AG08395 (cell line): ENCODE measurements at regions not wholly inside any gene's neighbourhood (a gene's known extent, or its start where the extent isn't known, plus 50 kb on each side); places are given as distances from the start of the nearest gene placed in this dataset.
"Not testable (repeated sequence)": the region's sequence is repeated elsewhere in the genome, so short reads cannot be mapped to it uniquely, and the experiment has no call there.

ENCODE experiments used
- DNase-seq: peaks from one replicate; pipeline ENCODE4 v3.0.0; 2012; ENCODE audit warnings: mixed read lengths, low spot score

DNA sequence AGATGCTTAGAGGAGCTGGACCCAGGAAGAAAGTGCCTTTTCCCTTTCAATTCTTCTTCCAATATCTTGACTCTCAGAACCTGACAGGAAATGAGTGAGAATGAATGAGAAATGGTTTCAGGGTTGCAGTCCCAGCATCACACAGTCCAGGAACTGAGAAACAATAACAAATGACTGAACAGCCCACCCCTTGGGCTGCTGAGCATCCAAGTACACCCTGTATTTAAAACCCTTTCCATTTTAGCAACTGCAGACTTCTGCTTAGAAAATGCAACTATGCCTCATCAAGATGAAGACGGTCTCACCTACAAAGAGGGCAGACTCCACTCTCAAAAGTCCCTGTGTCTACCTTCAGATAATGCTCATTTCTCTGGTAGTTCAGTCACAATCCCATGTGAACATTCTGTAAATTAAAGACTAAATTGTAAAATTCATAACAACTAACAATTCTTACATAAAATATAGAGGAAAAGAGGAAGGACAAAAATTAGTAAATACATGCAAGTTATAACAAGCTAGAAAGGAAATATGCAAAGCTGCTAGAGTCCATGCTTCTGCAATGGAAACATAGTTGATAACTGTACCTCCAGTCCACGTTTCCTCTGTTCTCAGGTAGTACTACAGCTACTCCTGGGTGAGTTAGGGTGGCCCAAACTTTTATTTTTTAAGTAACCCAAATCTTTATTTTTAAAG, 316.5 kb downstream of the ICE1 start:
- DNase-seq = no peak

DNA sequence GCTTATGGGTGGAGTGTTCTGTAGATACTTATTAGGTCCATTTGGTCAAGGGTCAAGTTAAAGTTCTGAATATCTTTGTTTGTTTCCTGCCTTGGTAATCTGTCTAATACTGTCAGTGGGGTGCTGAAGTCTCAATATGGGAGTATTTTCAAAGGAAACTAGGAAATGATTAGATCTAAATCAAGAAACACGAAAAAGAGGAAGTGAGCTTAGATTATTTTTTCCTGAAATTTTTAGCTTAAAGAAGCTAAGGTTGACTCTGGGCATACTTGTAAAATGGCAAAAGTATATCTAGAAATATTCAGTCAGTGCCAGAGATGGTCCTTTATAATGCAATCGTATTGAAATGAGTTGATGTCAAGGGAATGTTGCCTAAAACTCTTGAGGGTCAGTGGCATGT, 313.5 kb downstream of the ICE1 start:
- no peak for DNase-seq

DNA sequence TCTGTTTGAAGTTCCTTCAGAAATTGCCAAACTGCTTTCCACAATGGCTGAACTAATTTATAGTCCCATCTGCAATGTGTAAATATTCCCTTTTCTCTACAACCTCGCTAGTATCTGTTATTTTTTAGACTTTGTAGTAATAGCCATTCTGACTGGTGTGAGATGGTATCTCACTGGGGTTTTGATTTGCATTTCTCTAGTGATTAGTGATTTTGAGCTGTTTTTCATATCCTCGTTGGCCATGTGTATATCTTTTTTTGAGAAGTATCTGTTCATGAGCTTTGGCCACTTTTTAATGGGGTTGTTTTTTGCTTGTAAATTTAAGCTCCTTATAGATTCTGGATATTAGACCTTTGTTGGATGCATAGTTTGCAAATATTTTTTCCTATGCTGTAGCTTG, 310.6 kb downstream of the ICE1 start:
- DNase-seq = not testable (repeated sequence)

DNA sequence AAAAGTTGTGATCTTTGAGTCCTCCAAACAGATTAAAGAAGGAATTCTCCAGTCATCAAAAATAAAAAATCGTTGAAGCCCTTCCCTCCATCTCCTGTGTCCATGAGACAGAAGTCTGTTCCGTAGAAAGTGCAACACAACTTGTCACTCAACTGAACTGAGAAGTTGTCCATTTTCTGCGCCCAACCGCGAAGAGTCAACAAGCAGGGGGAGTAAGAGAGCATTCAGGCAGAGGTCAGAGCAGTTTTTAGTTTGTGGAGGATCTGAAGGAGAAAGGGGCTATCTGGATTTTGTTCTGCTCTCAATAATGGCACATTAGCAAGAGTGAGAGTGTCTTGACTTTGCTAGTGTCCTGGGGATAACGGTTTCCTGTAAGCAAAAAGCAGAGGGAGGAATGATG, 303.9 kb downstream of the ICE1 start:
- no peak for DNase-seq

DNA sequence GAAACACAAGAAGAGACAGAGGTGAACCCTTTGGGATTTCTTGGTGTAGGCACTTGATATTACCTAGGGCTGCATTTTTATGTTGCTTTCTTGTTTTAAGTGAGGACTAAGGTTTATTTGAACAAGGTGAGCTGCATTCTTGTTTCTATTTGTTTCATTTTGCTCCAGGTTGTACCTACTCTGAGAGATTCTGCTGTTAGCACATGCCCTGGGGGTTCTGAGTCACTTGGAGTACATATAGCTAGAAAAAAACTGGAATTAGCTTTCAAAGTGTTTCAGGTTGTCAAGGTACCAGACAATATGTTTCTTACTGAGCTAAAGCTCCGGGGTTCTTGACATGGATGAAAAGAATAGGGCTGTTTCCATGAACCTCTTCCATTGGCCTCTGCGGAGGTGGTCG, 299.4 kb downstream of the ICE1 start:
- no peak for DNase-seq

DNA sequence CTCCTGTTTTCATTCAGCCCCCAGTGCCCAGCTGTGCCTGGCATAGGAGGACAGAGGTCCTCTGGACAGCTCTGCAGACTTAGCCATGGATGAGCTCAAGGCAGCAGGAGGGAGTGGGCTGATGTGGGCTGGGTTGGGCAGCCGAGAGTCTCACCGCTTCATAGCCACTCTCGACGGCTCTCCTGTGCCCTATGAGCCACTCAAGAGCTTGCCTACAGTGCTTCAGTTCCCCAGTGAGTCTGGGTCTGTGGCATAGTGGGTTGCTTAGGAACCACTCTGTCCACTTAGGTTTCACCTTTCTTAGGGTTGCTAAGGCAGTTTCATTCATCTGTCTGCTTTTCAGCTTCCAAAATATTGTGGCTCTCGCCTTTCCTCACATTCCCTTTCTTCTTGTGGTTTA, 296.8 kb downstream of the ICE1 start:
- DNase-seq = no peak

DNA sequence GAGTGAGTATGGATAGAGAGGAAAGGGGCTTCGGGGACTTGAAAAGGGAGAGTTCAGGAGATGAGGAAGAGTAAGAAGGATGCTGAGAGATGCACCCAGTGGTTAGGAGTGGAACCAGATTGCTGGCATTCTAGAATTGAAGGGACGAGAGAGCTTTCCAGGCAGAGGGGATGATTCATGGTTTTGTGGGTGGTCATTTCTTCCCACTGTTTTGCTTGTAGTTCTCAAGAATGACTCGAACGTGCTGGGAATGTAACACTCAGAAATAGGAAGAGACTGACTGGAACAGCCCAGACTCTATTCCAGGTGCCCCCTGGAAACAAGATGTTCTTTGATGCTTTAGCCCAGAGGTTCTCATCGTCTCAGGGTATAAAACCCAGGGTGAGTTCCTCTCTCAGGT, 294.2 kb downstream of the ICE1 start:
- DNase-seq = no peak

DNA sequence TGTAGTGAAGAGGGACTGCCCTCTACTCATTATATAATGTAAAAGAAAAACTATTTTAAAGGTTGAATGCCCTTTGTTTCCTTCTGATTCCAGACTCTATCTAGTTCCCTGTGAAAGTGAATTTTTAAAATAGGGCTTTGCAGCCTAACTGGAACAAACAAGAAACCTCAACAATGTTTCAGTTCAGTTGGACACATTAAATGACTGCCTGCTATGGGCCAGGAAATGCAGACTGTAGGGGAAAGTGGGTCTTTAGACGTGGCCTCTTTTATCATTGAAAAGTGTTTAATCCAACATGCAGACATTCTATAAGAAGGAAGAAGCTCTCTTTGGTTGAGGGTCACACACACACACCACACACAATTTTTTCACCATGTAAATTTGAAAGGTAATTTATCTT, 289.1 kb downstream of the ICE1 start:
- DNase-seq = no peak

DNA sequence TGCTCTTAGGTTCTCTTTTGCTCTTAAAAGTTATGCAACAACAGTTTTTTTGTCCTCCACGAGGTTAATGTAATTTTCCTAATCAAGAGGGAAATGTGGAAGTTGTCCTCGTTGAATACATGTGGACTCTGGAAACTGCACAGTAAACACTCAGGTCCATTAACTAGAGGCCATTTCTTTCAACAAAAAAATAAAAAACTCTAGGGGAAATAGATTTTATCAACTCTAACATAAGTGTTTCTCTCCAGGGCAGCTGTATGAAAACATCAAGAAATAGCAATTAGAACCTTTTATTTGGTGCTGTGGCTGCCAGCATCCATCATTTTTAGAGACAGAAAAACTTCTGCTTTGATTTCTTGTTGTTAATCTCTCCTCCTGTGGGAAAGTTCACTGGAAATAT, 288.6 kb downstream of the ICE1 start:
- no peak for DNase-seq

DNA sequence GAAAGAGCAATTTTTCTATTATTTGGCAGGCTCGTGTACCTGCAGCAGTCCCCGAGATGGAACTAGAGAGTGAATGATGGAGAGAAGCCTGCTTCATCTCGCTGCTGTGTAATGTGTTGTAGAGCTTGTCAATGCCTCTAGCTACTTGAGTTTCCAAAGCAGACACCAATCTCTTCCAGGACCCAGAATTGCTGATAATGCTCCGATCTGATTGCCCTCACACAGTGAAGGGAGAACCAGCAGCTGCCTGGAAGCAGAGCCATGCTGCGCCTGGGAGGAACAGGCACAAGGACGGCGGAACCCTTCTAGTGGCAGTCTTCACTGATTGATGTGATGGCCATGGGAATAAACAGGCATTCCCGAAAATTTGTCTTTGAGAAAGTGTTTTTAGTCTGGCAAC, 288.0 kb downstream of the ICE1 start:
- no peak for DNase-seq

DNA sequence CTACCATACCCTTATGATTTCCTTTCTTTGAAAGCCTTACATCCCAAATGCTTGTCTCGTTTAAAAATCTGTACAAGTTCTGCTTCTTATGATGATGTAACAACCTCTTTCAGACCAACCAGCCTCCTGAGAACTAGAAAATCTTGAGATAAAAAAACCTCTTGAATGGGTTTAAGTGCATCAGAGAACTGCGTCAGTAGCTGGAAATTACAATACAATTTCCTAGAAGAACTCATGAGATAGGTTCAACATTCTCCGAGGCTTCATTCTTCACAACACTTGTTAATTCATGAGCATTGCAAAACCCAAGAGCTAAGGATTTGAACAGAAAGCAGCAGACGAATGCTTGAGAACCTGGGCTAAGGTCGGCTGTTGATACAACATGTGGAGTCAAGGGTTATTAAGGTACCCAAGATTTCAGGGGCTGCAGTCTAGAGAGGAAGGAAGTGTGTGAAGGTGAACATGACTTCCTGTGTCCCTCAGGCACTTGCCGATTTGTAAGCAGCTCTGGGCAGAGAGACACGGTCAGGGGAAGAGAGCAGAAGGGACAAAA, 286.0 kb downstream of the ICE1 start:
- DNase-seq = no peak

DNA sequence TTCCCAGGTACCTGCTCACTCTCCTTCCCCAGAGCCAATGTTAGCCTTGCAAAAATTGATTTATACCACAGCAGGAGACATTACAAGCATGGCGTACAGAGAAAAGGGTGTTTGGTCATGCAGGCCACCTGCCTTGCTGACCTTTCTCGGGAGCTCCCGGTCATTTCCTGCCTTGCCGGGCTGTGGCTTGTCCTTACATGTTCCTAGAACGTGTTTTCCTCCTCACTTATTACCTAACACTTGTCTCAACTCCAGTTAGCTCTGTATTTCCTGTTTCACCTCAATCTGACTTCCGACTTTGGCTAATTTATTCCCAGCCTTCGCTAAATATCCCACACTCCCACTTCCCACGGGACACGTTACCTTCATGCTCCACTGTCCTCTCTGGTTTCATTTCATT, 282.5 kb downstream of the ICE1 start:
- DNase-seq = no peak

DNA sequence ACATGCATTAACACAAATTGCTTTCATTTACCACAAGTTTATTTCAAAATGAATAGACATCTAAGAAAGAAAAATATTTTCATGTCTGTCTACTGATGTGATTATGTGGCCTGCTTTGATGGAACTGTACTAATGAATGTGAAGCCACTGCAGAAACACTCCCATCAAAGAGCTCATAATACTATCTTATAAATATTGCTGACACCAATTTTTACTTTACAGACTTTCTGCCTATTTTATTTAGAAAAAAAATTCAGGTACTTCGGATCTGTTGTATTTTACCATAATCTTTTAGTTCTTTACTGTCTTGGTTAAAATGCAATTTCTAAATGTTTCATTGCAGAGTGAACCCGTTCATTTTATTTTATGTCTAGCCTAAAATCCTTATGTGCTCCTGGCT, 281.9 kb downstream of the ICE1 start:
- DNase-seq = no peak

DNA sequence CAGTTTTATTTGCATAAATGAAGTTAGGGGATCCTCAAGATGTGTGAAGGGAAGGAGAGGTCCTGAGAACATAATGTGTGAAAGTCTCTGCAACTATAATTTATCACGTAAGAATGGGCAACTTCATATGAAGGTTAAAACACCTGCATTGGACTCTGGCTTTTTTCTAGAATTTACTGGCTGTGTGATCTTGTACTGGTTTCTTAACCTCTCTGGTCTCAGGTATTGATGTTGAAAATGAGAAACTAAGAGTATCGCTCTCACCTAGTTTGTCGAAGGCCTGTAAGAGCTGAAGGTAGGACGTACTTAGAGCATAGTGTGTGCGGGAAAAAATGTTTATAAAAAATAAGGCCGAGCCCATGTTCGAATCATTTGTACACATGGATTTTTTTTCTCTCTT, 280.5 kb downstream of the ICE1 start:
- DNase-seq = no peak

DNA sequence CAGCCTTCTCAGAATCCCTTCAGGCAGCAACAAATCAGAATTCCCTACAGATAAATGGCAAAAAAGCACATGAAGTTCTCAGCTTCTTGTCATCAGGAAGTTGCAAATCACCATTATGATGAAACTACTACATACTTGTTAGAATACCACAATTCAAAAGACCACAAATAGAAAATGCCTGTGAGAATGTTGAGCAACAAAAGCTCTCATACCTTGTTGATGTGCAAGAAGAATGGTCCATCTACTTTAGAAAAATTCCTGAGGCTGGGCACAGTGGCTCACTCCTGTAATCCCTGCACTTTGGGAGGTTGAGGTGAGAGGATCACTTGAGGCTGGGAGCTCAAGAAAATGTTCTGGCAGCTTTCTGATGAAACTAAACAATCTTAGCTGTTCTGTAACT, 278.1 kb downstream of the ICE1 start:
- no peak for DNase-seq

DNA sequence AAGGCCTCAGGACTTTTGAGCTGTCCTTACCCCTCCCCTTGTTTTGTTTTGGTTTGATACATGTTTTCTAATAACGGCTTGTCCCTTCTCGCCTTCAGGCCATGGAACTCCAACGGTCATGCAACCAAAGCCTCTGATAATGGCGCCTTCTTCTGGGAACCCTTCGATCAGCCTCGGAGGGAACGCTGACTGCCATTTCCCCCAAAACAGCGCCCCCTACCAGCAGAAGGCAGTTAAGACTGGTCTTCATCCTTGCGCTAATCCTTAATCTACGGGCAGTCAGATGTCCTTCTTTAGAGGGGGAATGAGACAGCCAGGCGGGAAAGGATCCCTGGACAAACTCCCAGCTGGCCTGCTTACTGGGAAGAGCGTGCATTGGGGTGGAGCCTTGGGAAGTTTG, 276.6 kb downstream of the ICE1 start:
- no peak for DNase-seq

DNA sequence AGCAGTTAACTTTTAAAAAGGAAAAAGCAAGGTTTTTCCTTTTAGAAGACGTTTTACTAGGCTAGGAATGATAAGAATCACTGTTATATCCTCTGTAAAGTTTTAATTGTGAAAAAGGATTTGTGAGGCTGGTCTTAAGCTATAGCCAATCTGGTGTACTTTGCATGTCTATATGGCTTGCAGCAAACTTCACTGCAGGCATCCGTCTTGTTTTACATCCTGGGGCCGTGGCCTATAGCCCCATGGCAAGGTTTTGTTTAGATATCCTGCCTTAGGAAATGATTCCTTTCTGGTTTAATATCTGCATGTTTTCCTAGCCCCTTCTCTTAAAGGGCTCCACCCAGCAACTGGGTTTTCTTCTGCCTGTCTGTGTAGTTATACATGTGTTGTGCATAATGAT, 272.8 kb downstream of the ICE1 start:
- no peak for DNase-seq

DNA sequence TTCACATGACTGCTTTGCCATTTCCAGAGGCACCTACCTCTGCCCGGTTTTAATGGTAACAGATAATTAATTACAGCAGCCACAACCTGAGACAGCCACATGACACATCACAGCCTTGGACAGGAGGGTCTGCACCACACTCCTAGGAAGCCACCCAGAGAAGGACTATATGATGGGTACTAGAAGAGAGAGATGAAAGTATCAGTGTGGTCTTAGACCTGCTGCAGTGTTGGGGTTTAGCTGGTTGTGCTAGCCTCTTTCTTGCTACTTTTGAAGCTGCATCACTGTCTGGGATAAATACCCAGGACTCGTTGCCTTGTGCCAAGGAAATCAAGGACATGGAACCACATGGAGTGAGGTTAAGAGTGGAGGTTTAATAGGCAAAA, 266.4 kb downstream of the ICE1 start:
- no peak for DNase-seq

DNA sequence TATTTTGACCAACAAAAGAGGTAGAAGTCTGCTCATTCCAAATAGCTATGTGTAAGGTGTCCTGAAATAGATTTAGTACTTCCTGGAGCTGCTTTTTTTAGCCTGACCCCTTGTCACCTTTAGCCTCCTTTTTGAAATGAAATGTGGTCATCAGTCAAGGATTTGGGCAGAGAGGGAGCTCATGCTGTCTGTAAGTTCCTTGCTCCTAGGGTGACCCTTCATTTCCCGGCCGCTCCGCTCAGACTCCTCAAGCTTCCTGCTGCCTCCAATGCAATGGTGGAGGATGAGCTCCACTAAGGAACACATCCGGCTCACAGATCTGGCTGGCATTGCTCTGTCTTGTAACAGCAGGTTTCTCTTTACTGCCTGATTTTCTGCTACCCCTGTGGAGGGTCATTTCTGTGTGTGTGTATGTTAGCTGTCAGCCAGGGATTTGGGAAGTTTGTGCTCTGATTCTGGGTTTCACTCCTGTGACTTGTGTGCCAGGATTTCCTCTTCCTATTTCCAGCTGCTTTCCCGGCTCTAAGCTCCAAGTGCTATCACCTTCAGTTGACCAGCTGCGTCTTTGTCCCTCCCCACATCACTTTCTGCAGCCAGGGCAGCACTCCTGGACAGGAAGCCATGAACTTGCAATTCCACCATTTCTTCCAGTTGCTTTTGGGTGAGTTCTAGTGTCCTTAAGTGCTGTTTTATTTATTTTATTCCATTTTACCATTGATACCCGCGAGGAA, 265.9 kb downstream of the ICE1 start:
- DNase-seq = no peak

DNA sequence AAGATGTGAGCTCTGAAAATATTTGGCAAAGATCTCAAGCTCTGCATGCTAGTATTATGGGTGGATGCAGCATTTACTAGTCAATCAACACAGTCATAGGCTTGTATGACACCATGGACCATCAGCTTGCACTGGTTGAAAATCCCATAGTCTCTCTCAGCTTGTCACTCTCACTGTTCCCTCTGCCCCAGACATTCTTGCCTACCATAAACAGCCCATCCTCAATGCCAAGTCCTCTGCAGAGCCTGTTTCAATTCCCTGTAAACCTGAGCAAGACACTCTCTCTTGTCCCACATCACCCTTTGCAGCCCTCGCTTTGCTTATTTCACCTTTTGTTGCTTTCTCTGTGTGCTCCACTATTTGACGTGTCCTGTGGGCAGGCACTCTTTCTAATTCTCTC, 264.6 kb downstream of the ICE1 start:
- DNase-seq = no peak

DNA sequence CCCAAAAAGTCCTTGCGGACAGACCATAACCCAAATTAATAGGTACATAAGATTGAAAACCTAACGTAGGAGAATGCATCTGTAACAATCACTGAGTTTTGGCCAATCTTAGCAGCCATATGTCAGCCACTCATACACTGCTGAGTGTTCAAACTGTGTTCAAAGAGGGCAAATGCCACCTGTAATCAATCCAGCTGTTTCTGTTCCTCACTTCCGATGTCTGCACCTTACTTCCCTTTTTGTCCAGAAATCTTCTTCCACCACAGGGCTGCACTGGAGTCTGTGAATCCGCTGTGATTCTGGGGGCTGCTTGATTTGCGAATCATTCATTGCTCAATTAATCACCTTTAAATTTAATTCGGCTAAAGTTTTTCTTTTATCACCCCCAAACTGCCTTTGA, 263.9 kb downstream of the ICE1 start:
- no peak for DNase-seq

DNA sequence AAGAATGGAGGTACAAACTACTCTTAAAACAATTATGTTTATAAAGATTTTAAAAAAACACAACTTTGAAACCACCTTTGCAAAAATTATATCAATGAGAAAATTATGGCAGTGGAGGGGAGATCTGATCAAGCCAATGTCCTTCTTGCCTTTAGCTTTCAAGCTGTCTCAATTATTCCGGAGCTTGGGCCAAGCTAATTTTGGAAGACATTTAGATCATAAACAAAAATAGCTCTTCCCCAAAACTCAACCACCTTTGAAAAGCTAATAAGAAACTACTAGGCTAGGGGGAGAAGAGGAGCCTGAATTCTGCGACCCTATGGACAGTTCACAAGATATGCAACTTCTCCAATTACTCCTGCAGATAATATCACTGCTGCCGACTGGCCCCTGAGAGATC, 263.3 kb downstream of the ICE1 start:
- no peak for DNase-seq

DNA sequence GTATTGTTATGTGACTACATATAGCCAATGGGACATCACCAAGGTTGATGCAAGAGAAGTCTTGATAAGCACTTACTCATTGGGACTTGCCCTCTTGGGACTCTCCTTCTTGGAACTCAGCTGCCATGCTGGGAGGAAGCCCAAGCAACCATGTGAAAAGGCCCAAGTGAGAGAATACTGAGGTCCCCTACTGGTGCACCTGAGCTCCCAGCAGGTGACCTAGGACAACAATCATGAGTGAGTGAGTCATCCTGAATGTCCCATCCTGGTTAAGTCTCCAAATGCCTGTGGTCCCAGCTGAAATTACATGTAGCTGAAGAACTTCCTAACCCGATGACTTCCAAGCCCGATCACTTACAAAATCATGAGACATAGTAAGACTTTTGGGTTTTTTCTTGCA, 260.7 kb downstream of the ICE1 start:
- DNase-seq = no peak

DNA sequence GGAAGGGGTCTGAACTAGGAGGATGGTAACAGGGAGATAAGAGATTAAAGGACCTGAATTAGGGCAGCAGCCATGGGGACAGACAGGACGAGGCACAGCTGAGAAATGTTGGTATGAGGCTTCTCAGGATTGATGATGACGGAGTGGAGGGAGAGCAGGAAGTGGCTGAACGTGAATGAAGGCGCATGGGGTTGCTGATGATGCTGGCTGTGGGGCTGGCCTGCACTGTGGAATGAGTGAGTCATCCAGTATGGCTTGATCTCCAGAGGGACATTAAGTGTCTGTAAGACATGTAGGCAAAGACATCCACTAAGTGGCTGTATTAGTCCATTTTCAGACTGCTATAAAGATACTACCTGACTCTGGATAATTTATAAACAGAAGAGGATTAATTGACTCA, 256.4 kb downstream of the ICE1 start:
- no peak for DNase-seq
